ENCODE measurements at regions not wholly inside any gene's neighbourhood (a gene's known extent, or its start where the extent isn't known, plus 50 kb on each side); places are given as distances from the start of the nearest gene placed in this dataset.
A peak's percentile ranks its signal among the peaks of the same experiment; 100 is the strongest.

DNA sequence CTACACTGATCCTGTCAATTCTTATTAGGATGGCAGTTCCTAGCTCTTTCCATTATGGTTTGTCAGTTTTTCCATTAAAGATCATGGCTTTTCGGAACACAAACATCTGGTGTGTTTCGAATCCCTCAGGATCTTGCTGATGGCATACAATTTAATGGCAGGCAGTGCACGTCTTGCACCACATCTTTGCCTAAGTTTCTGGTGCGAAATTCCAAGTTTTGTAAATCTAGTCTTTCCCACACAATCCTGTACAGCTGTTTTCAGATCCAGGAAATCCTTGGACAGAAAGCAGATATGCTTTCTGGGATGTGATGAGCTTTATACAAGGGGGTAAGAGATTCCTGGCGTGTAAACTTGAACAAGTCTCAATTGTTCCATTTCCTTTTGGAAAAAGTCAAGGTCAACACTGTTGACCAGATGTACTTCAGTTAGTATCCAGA, 224.3 kb upstream of the PHYHIPL start:
- Histone ChIP-seq H3K9me3 (no peaks in the 10 kb centered on the region), H3K27ac (peak overlapping the region in 7 of 12 donors; percentile 32 to 88 (median 71)), H3K4me3 (peak overlapping the region in 1 of 12 donors; percentile 11), H3K4me1 (peaks cover 0 to 13% (median 0%) of the 10 kb centered on the region in 12 donors), H3K36me3 (no peaks in the 10 kb centered on the region), H3K27me3 (no peaks in the 10 kb centered on the region)
- ATAC-seq = peak; percentile 73 to 82 (median 73)
- 38 to 58% (median 55%) methylated on average over 5 of the region's 5 CpGs for WGBS, 4 donors
- intact Hi-C loops (cut with DNase I) = loop anchor here (1.0 to 10.0 kb wide), 12 partner anchors 167 to 673 kb away; no protein-coding TSS in a partner anchor
- peak in 2 of 5 donors; percentile 15 to 21 for DNase-seq
- TF ChIP-seq CTCF (IDR thresholded peaks at IDR 0.05) (no peak), POLR2A (IDR thresholded peaks at IDR 0.05) (no peak)

DNA sequence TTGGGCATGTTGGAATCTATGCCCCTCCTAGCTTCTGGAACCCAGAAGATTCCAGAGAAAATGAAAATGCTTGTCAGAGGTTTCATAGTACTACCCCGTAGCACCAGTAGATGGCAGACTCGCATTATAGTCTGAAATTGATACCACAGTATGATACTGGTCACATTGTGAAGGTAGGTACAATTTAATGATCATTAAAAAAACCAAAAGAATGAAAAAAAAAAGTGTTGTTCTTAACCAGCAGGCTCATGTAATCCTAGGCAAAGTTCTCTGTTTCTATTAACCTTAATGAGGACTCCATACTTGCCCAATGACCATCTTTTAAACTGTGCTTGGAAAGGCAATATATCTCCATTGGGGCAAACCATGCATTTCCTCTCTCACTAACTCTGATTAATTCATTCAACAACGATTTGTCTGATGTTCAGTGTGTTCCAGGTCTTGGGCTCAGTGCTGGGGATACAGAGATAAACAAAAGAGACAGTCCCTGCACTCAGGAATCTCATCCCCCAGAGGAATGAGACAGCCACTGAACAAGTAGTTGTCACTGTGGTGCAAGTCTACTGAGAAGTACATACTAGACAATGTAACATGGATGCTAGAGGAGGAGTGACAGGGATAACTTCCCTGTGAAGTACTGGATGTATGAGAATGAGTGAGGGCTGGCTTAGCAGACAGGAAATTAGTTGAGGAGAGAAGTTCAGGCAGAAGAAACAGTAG, 223.5 kb upstream of the PHYHIPL start:
- TF ChIP-seq POLR2A (IDR thresholded peaks at IDR 0.05) (no peak), CTCF (IDR thresholded peaks at IDR 0.05) (peak; percentile 61 to 86 (median 78))
- Histone ChIP-seq H3K9me3 (no peaks in the 10 kb centered on the region), H3K27ac (peak overlapping the region in 7 of 12 donors; percentile 32 to 88 (median 71)), H3K4me3 (peak overlapping the region in 1 of 12 donors; percentile 11), H3K4me1 (peaks cover 0 to 13% (median 0%) of the 10 kb centered on the region in 12 donors), H3K27me3 (no peaks in the 10 kb centered on the region), H3K36me3 (no peaks in the 10 kb centered on the region)
- 4 to 10% (median 5%) methylated on average over 3 of the region's 3 CpGs for WGBS, 4 donors
- peak; percentile 38 to 76 (median 70) for ATAC-seq
- DNase-seq = peak in 2 of 5 donors; percentile 23 to 36
- intact Hi-C loops (cut with DNase I) = loop anchor here (1.0 to 10.0 kb wide), 12 partner anchors 168 to 672 kb away; no protein-coding TSS in a partner anchor

- no peak for TF ChIP-seq POLR2A (IDR thresholded peaks at IDR 0.05)
- no peak overlapping the region for H3K4me3 ChIP-seq
- 92 to 100% (median 95%) methylated on average over 2 of the region's 2 CpGs for WGBS, 4 donors
- H3K36me3 ChIP-seq = no peaks in the 10 kb centered on the region
- H3K27ac ChIP-seq = no peak overlapping the region
- H3K27me3 ChIP-seq = no peaks in the 10 kb centered on the region
- no peaks in the 10 kb centered on the region for H3K9me3 ChIP-seq
- H3K4me1 ChIP-seq = peaks cover 0 to 13% (median 0%) of the 10 kb centered on the region in 12 donors
- ATAC-seq = no peak
- DNase-seq = no peak
- intact Hi-C loops (cut with DNase I) = loop anchor here (2.0 to 10.0 kb wide), 10 partner anchors 169 to 671 kb away; no protein-coding TSS in a partner anchor
Observed at GRCh38 chr10:58954178-58954577, 222.3 kb upstream of the PHYHIPL start.

GRCh38 chr10:58955615-58956014, 220.8 kb upstream of the PHYHIPL start:
- no peaks in the 10 kb centered on the region for H3K36me3 ChIP-seq
- TF ChIP-seq CTCF (IDR thresholded peaks at IDR 0.05) (no peak), POLR2A (IDR thresholded peaks at IDR 0.05) (no peak)
- no peaks in the 10 kb centered on the region for H3K9me3 ChIP-seq
- DNase-seq = no peak
- peaks cover 0 to 13% (median 0%) of the 10 kb centered on the region in 12 donors for H3K4me1 ChIP-seq
- H3K27me3 ChIP-seq = no peaks in the 10 kb centered on the region
- no peak overlapping the region for H3K4me3 ChIP-seq
- no peak overlapping the region for H3K27ac ChIP-seq
- WGBS, 4 donors = 93 to 100% (median 94%) methylated on average over 1 of the region's 1 CpG
- ATAC-seq = no peak
- intact Hi-C loops (cut with DNase I) = loop anchor here in 7 of 10 donors (2.0 to 10.0 kb wide), 7 partner anchors 171 to 669 kb away; no protein-coding TSS in a partner anchor

Measured in heart left ventricle (tissue), 16 donors.